ENCODE measurements at regions not wholly inside any gene's neighbourhood (a gene's known extent, or its start where the extent isn't known, plus 50 kb on each side); places are given as distances from the start of the nearest gene placed in this dataset.

DNA sequence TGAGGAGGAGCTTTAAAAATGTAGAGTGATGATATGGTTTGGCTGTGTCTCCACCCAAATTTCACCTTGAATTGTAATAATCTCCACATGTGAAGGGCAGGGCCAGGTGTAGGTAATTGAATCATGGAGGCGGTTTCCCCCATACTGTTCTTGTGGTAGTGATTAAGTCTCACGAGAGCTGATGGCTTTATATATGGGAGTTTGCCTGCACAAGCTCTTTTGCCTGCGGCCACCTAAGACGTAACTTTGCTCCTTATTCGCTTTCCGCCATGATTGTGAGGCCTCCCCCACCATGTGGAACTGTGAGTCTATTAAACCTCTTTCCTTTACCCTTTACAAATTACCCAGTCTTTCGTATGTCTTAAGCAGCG lies 332.0 kb downstream of the RAPGEF2 start:
- H3K4me3 ChIP-seq (ENCODE audit: low read depth, low read length), result no peak overlapping the region
- no peak for TF ChIP-seq CTCF (IDR thresholded peaks at IDR 0.05; ENCODE audit: low read depth, low read length, missing control alignments)
- in situ Hi-C loops (cut with HindIII; ENCODE audit: low sequenced_read_pairs), result no loop called here
- DNase-seq (ENCODE audit: low read depth), result no peak

DNA sequence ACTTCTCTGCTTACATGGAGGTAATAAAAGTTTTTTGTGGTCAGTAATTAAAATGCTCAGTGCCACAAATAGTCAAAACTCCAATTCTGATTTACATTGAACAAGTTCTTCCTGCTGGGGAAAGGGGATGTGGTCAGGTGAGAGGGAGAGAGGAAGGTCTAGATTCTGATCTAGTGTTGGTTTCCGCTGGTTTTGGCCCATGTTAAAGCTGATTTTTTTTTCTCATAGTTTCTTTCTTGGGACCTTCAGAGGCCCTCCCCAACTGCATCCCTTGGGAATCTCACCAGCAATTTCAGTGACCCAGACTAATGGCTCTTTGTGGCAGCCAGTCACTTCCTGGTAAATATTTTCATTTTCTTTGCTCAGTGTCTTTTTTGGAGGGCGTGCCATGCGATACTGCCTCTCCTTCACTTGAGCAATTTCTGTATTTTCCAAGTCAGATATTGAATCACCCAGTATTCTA lies 332.7 kb downstream of the RAPGEF2 start:
- DNase-seq (ENCODE audit: low read depth), result no peak
- TF ChIP-seq CTCF (IDR thresholded peaks at IDR 0.05; ENCODE audit: low read depth, low read length, missing control alignments), result no peak
- no peak overlapping the region for H3K4me3 ChIP-seq (ENCODE audit: low read depth, low read length)
- in situ Hi-C loops (cut with HindIII; ENCODE audit: low sequenced_read_pairs), result no loop called here

GRCh38 chr4:159443975-159444374 lies 341.1 kb downstream of the RAPGEF2 start:
- in situ Hi-C loops (cut with HindIII; ENCODE audit: low sequenced_read_pairs), result no loop called here
- no peak overlapping the region for H3K4me3 ChIP-seq (ENCODE audit: low read depth, low read length)
- TF ChIP-seq CTCF (IDR thresholded peaks at IDR 0.05; ENCODE audit: low read depth, low read length, missing control alignments), result no peak
- DNase-seq (ENCODE audit: low read depth), result no peak

- TF ChIP-seq CTCF (IDR thresholded peaks at IDR 0.05; ENCODE audit: low read depth, low read length, missing control alignments), result no peak
- no peak overlapping the region for H3K4me3 ChIP-seq (ENCODE audit: low read depth, low read length)
- in situ Hi-C loops (cut with HindIII; ENCODE audit: low sequenced_read_pairs), result no loop called here
- no peak for DNase-seq (ENCODE audit: low read depth)
These were observed 341.8 kb downstream of the RAPGEF2 start for GRCh38 chr4:159444678-159445077.

GRCh38 chr4:159445692-159446091 lies 342.8 kb downstream of the RAPGEF2 start:
- H3K4me3 ChIP-seq (ENCODE audit: low read depth, low read length), result no peak overlapping the region
- DNase-seq (ENCODE audit: low read depth), result no peak
- TF ChIP-seq CTCF (IDR thresholded peaks at IDR 0.05; ENCODE audit: low read depth, low read length, missing control alignments), result no peak
- in situ Hi-C loops (cut with HindIII; ENCODE audit: low sequenced_read_pairs), result no loop called here

GRCh38 chr4:159446266-159446976 lies 343.5 kb downstream of the RAPGEF2 start:
- no peak overlapping the region for H3K4me3 ChIP-seq (ENCODE audit: low read depth, low read length)
- DNase-seq (ENCODE audit: low read depth), result peak; percentile 63
- peak; percentile 91 for TF ChIP-seq CTCF (IDR thresholded peaks at IDR 0.05; ENCODE audit: low read depth, low read length, missing control alignments)
- in situ Hi-C loops (cut with HindIII; ENCODE audit: low sequenced_read_pairs), result no loop called here

All from astrocyte of the cerebellum (primary cell).